Heart left ventricle (tissue), 16 donors: ENCODE measurements at regions not wholly inside any gene's neighbourhood (a gene's known extent, or its start where the extent isn't known, plus 50 kb on each side); places are given as distances from the start of the nearest gene placed in this dataset.
"Not testable (repeated sequence)": the region's sequence is repeated elsewhere in the genome, so short reads cannot be mapped to it uniquely, and the experiment has no call there.

Experiments
- ATAC-seq, 4 donors: fragments of 200-7000 bp; cut with Tn5 transposase; one replicate each; pipeline ENCODE4 v1.9.1; 2020 to 2022; ENCODE audit warnings: moderate library complexity in 4 of 4, mild to moderate bottlenecking in 3 of 4, moderate number of reproducible peaks in 1 of 4
- DNase-seq, 5 donors: peaks; one replicate each; pipeline ENCODE4 v3.0.0-alpha.2; 2020
- H3K27ac ChIP-seq, 12 donors: fragments of 200-600 bp; sonication (generic) in 4 of 12; one replicate each; pipeline versions ENCODE4 v1.5.0 to v1.8.0; 2016 to 2022; ENCODE audit warnings: mild to moderate bottlenecking in 2 of 12
- H3K27me3 ChIP-seq, 9 donors: fragments of 200-600 bp; sonication (generic) in 2 of 9; one replicate each; pipeline versions ENCODE4 v1.5.1 to v1.8.0; 2016 to 2022; ENCODE audit warnings: mild to moderate bottlenecking in 3 of 9
- H3K36me3 ChIP-seq, 9 donors: fragments of 200-600 bp; sonication (generic) in 2 of 9; one replicate each; pipeline versions ENCODE4 v1.5.0 to v1.8.0; 2018 to 2022; ENCODE audit warnings: mild to moderate bottlenecking in 2 of 9
- H3K4me1 ChIP-seq, 12 donors: fragments of 200-600 bp; sonication (generic) in 4 of 12; one replicate each; pipeline versions ENCODE4 v1.5.0 to v1.8.0; 2016 to 2022; ENCODE audit warnings: mild to moderate bottlenecking in 3 of 12
- H3K4me3 ChIP-seq, 12 donors: fragments of 200-600 bp; sonication (generic) in 4 of 12; one replicate each; pipeline versions ENCODE4 v1.5.0 to v1.8.0; 2017 to 2022; ENCODE audit warnings: mild to moderate bottlenecking in 9 of 12, moderate library complexity in 4 of 12
- H3K9me3 ChIP-seq, 12 donors: fragments of 200-600 bp; sonication (generic) in 4 of 12; one replicate each; pipeline versions ENCODE4 v1.5.0 to v1.8.0; 2016 to 2022; ENCODE audit warnings: mild to moderate bottlenecking in 1 of 12
- POLR2A ChIP-seq, 2 donors: fragments of 450-650 bp; IDR thresholded peaks; one replicate each; pipeline ENCODE4 v1.6.1; 2017; ENCODE audit warnings: antibody characterized with exemption in 2 of 2, mild to moderate bottlenecking in 2 of 2, moderate library complexity in 2 of 2
- WGBS, 4 donors: extraction: QIAGEN DNeasy Blood & Tissue Kit in 2 of 4; methylation state at CpG; one replicate each; pipeline versions ENCODE4 v1.1.5 to v1.1.7; 2013 to 2018; 5-methylcytosine and 5-hydroxymethylcytosine counted together
- intact Hi-C, 10 donors: fragments of 100-400 bp; cut with DNase I; formaldehyde crosslinking; loops; one replicate each; pipeline versions ENCODE4 v1.11.1 to v1.14.2; 2022
- TF ChIP-seq, protein P1 (sequence below), 12 donors: fragments of 200-600 bp; sonication (generic) in 4 of 12; IDR thresholded peaks; one replicate each; pipeline versions ENCODE4 v1.5.0 to v1.8.0; 2018 to 2022; ENCODE audit warnings: antibody characterized with exemption in 12 of 12, mild to moderate bottlenecking in 5 of 12
- donor health status: ischemic (EF 13 %, LVEDD 7.1; RV severe dilation, severe dysfunction).
- donor health status: healthy with polysubstance abuse.
- donor health status: DM: no; HTN: yes; CAD: no.
- donor health status: DM: no; HTN: no; CAD: no.
- donor health status: ischemic (EF 25% LVEDD 6.9; RV normal size, moderate dysfunction).
- donor health status: ischemic (EF 25% LVEDD 5.7; RV mildly dilated, moderate dysfunction).
- donor health status: healthy.
- donor health status: DM: yes; HTN: yes; CAD: no.
- donor health status: ischemic (EF 35%, LVEDD 5.7; RV mildly dilated, moderate dysfunction).
- donor health status: nonischemic (EF 11% LVEDD 7.7; RV severe dilation, severe dysfunction).
- donor health status: DM: yes; HTN: yes; CAD: no.
- donor health status: PGD.
- donor health status: ischemic (EF 29% LVEDD 5.4; RV normal size, mild dysfunction).
- donor health status: nonischemic (EF 23%, LVEDD 6.1; RV moderate dilation, normal function).

DNA sequence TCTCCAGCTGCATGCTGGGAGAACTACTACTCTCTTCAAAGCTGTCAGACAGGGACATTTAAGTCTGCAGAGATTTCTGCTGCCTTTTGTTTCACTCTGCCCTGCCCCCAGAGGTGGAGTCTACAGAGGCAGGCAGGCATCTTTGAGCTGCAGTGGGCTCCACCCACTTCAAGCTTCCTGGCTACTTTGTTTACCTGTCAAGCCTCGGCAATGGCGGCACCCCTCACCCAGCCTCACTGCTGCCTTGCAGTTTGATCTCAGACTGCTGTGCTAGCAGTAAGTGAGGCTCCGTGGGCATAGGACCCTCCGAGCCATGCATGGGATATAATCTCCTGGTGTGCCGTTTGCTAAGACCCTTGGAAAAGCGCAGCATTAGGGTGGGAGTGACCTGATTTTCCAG lies 61.7 kb downstream of the DMRTA1 start:
- 86 to 98% (median 89%) methylated on average over 6 of the region's 6 CpGs for WGBS, 4 donors
- ATAC-seq, DNase-seq: not testable (repeated sequence)

GRCh38 chr9:22508790-22509189 lies 62.2 kb downstream of the DMRTA1 start:
- intact Hi-C loops, result no loop called here

More for the DNA sequence above, 61.7 kb downstream of the DMRTA1 start:
- H3K9me3 ChIP-seq, H3K36me3 ChIP-seq, H3K4me1 ChIP-seq, H3K27me3 ChIP-seq, intact Hi-C loops, H3K4me3 ChIP-seq, H3K27ac ChIP-seq: not testable (repeated sequence)

GRCh38 chr9:22512495-22512894 lies 65.9 kb downstream of the DMRTA1 start:
- TF ChIP-seq, protein P1, sequence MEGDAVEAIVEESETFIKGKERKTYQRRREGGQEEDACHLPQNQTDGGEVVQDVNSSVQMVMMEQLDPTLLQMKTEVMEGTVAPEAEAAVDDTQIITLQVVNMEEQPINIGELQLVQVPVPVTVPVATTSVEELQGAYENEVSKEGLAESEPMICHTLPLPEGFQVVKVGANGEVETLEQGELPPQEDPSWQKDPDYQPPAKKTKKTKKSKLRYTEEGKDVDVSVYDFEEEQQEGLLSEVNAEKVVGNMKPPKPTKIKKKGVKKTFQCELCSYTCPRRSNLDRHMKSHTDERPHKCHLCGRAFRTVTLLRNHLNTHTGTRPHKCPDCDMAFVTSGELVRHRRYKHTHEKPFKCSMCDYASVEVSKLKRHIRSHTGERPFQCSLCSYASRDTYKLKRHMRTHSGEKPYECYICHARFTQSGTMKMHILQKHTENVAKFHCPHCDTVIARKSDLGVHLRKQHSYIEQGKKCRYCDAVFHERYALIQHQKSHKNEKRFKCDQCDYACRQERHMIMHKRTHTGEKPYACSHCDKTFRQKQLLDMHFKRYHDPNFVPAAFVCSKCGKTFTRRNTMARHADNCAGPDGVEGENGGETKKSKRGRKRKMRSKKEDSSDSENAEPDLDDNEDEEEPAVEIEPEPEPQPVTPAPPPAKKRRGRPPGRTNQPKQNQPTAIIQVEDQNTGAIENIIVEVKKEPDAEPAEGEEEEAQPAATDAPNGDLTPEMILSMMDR (IDR thresholded peaks at IDR 0.05), result no peak
- TF ChIP-seq POLR2A (IDR thresholded peaks at IDR 0.05), result no peak
- H3K36me3 ChIP-seq, result no peaks in the 10 kb centered on the region
- H3K9me3 ChIP-seq, result no peaks in the 10 kb centered on the region
- WGBS, 4 donors, result 70 to 83% (median 78%) methylated on average over 3 of the region's 3 CpGs
- H3K4me1 ChIP-seq, result no peaks in the 10 kb centered on the region
- ATAC-seq (no peak), DNase-seq (no peak)
- H3K27ac ChIP-seq, result no peak overlapping the region
- intact Hi-C loops, result no loop called here
- no peak overlapping the region for H3K4me3 ChIP-seq
- H3K27me3 ChIP-seq, result no peaks in the 10 kb centered on the region

More at GRCh38 chr9:22508790-22509189, 62.2 kb downstream of the DMRTA1 start:
- H3K27me3 ChIP-seq, result no peaks in the 10 kb centered on the region
- H3K27ac ChIP-seq, result no peak overlapping the region
- no peak overlapping the region for H3K4me3 ChIP-seq
- WGBS, 4 donors, result 85 to 92% (median 87%) methylated on average over 11 of the region's 11 CpGs
- H3K9me3 ChIP-seq, result no peaks in the 10 kb centered on the region
- ATAC-seq (no peak), DNase-seq (no peak)
- H3K4me1 ChIP-seq, result no peaks in the 10 kb centered on the region
- TF ChIP-seq POLR2A (IDR thresholded peaks at IDR 0.05), result no peak
- TF ChIP-seq, protein P1 (IDR thresholded peaks at IDR 0.05), result no peak
- H3K36me3 ChIP-seq, result no peaks in the 10 kb centered on the region

DNA sequence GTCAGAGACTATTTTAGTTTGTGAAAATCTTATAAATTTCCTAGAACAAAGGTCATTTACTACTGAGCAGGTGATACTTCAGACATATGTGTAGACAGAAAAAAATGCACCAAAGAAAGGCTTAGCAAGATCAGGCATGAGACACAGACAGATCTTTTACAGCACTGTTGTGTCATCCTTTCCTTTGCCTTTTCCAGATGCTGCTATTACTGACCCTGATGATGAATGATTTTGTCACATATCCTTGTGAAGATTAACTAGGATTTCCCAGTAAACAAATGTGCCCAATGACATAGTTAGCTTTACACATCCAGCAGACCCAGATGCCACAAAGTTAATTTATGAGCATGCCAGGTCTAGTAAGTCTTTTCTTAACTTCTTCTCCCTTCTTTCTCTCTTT lies 68.2 kb downstream of the DMRTA1 start:
- intact Hi-C loops, result no loop called here
- Histone ChIP-seq H3K9me3 (no peaks in the 10 kb centered on the region), H3K27ac (no peak overlapping the region), H3K36me3 (no peaks in the 10 kb centered on the region), H3K27me3 (no peaks in the 10 kb centered on the region), H3K4me3 (no peak overlapping the region), H3K4me1 (no peaks in the 10 kb centered on the region)
- ATAC-seq (no peak), DNase-seq (no peak)
- TF ChIP-seq POLR2A (IDR thresholded peaks at IDR 0.05), result no peak
- TF ChIP-seq, protein P1 (IDR thresholded peaks at IDR 0.05), result no peak

GRCh38 chr9:22522206-22522740 lies 75.6 kb downstream of the DMRTA1 start:
- 59 to 67% (median 64%) methylated on average over 5 of the region's 5 CpGs for WGBS, 4 donors
- H3K36me3 ChIP-seq, result no peaks in the 10 kb centered on the region
- ATAC-seq, result no peak
- DNase-seq, result no peak
- no peaks in the 10 kb centered on the region for H3K9me3 ChIP-seq
- no peak overlapping the region for H3K4me3 ChIP-seq
- intact Hi-C loops, result no loop called here
- no peaks in the 10 kb centered on the region for H3K27me3 ChIP-seq
- no peaks in the 10 kb centered on the region for H3K4me1 ChIP-seq
- no peak overlapping the region for H3K27ac ChIP-seq
- TF ChIP-seq, protein P1 (IDR thresholded peaks at IDR 0.05), result no peak
- no peak for TF ChIP-seq POLR2A (IDR thresholded peaks at IDR 0.05)
